SK-N-SH (cell line): ENCODE measurements at regions not wholly inside any gene's neighbourhood (a gene's known extent, or its start where the extent isn't known, plus 50 kb on each side); places are given as distances from the start of the nearest gene placed in this dataset.

Experiments used
- CTCF ChIP-seq: fragments of 200-600 bp; sonication (generic); IDR thresholded peaks from 2 replicates; pipeline ENCODE4 v1.6.1; 2017; ENCODE audit warnings: antibody characterized with exemption, mild to moderate bottlenecking, moderate library complexity
- EZH2phosphoT487 ChIP-seq: fragments of 200-600 bp; sonication (generic); IDR thresholded peaks from 2 replicates; pipeline ENCODE4 v1.6.1; 2017; ENCODE audit warnings: low read depth, mixed run types, mild to moderate bottlenecking, antibody characterized with exemption, moderate library complexity, borderline replicate concordance
- FOXJ3 ChIP-seq: sonication (generic); formaldehyde crosslinking; IDR thresholded peaks from 2 replicates; pipeline ENCODE4 v1.5.1; 2020; ENCODE audit warnings: mild to moderate bottlenecking, missing genetic modification reagents
- FOXM1 ChIP-seq: IDR thresholded peaks from 2 replicates; pipeline ENCODE4 v1.4.0; 2012; ENCODE audit warnings: low read depth, mild to moderate bottlenecking
- GABPA ChIP-seq: IDR thresholded peaks from 2 replicates; pipeline ENCODE4 v1.4.0; 2012; ENCODE audit warnings: low read depth, mild to moderate bottlenecking
- PBX3 ChIP-seq: IDR thresholded peaks from 2 replicates; pipeline ENCODE4; 2012
- POLR2AphosphoS5 ChIP-seq: IDR thresholded peaks from 2 replicates; pipeline ENCODE4 v1.6.1; 2012; ENCODE audit warnings: low read depth, low read length
- RAD21 ChIP-seq: IDR thresholded peaks from 2 replicates; pipeline ENCODE4 v1.6.1; 2012; ENCODE audit warnings: mild to moderate bottlenecking, low read length
- RCOR1 ChIP-seq: fragments of 150-350 bp; IDR thresholded peaks from 2 replicates; pipeline ENCODE4 v1.6.1; 2017; ENCODE audit warnings: antibody characterized with exemption, low read length
- REST ChIP-seq: IDR thresholded peaks from 2 replicates; pipeline ENCODE4 v1.6.1; 2012; ENCODE audit warnings: mild to moderate bottlenecking, low read depth, low read length, moderate library complexity
- SMC3 ChIP-seq: IDR thresholded peaks from 2 replicates; pipeline ENCODE4 v1.6.1; 2012; ENCODE audit warnings: low read depth, low read length, improper control_type of control experiment
- TAF1 ChIP-seq: IDR thresholded peaks from 2 replicates; pipeline ENCODE4 v1.6.1; 2012; ENCODE audit warnings: low read depth, mild to moderate bottlenecking, low read length, moderate library complexity, borderline replicate concordance
- USF2 ChIP-seq: fragments of 150-350 bp; IDR thresholded peaks from 2 replicates; pipeline ENCODE4 v1.6.1; 2017; ENCODE audit warnings: antibody characterized with exemption, low read length, low read depth, borderline replicate concordance
- YY1 ChIP-seq: IDR thresholded peaks from 2 replicates; pipeline ENCODE4 v1.4.0; 2012; ENCODE audit warnings: low read depth, mild to moderate bottlenecking

GRCh38 chr4:186876961-186877626 is 153.4 kb upstream of the FAT1 start:
- TF ChIP-seq EZH2phosphoT487 (no peak), POLR2AphosphoS5 (no peak), GABPA (no peak), USF2 (no peak), TAF1 (no peak), PBX3 (no peak), CTCF (no peak), YY1 (no peak), FOXM1 (no peak), FOXJ3 (CRISPR knock-in tag) (no peak), SMC3 (no peak), REST (no peak), RAD21 (no peak), RCOR1 (no peak)
